DND-41 (cell line): ENCODE measurements at regions not wholly inside any gene's neighbourhood (a gene's known extent, or its start where the extent isn't known, plus 50 kb on each side); places are given as distances from the start of the nearest gene placed in this dataset.

Experiments used
- ATAC-seq: fragments of 200-7000 bp; cut with Tn5 transposase; 3 replicates; pipeline ENCODE4 v1.9.1; 2021; ENCODE audit warnings: low read depth; ENCODE audit not compliant: insufficient read depth
- DNase-seq: peaks from one replicate; pipeline ENCODE4 v3.0.0-alpha.2; 2020
- H2AFZ ChIP-seq: 2 replicates; pipeline ENCODE4 v1.6.0; 2012; ENCODE audit warnings: low read depth, low read length
- H3K27ac ChIP-seq: 2 replicates; pipeline ENCODE4 v1.5.1; 2012; ENCODE audit warnings: low read length, inconsistent platforms
- H3K27me3 ChIP-seq: fragments of 200-600 bp; sonication (generic); 2 replicates; pipeline ENCODE4 v1.6.0; 2012; ENCODE audit warnings: low read length, mild to moderate bottlenecking, inconsistent platforms; ENCODE audit not compliant: insufficient read depth, poor library complexity
- H3K36me3 ChIP-seq: 2 replicates; pipeline ENCODE4 v1.5.1; 2012; ENCODE audit warnings: low read length, inconsistent platforms; ENCODE audit not compliant: insufficient read depth
- H3K4me1 ChIP-seq: 2 replicates; pipeline ENCODE4 v1.5.1; 2012; ENCODE audit warnings: mild to moderate bottlenecking, low read length; ENCODE audit not compliant: insufficient read depth
- H3K4me2 ChIP-seq: 2 replicates; pipeline ENCODE4 v1.6.0; 2012; ENCODE audit warnings: mild to moderate bottlenecking, moderate library complexity, low read length, inconsistent platforms; ENCODE audit not compliant: insufficient read depth
- H3K4me3 ChIP-seq, 2 experiments: fragments of 200-600 bp in 1 of 2; shearing (Covaris generic) in 1 of 2; 2 replicates each; pipeline ENCODE4 v1.5.1; 2012 to 2016; ENCODE audit warnings: inconsistent platforms in 2 of 2, low read length in 2 of 2, mild to moderate bottlenecking in 2 of 2, low read depth in 1 of 2, moderate library complexity in 1 of 2
- H3K79me2 ChIP-seq: 2 replicates; pipeline ENCODE4 v1.6.0; 2012; ENCODE audit warnings: low read length, inconsistent platforms; ENCODE audit not compliant: insufficient read depth
- H3K9ac ChIP-seq: 2 replicates; pipeline ENCODE4 v1.6.0; 2012; ENCODE audit warnings: low read depth, mild to moderate bottlenecking, inconsistent platforms, low read length, moderate library complexity
- H3K9me3 ChIP-seq: 2 replicates; pipeline ENCODE4 v1.5.1; 2012; ENCODE audit warnings: low read length, moderate library complexity, mild to moderate bottlenecking, inconsistent platforms; ENCODE audit not compliant: insufficient read depth, severe bottlenecking
- H4K20me1 ChIP-seq: 2 replicates; pipeline ENCODE4 v1.6.0; 2012; ENCODE audit warnings: low read length; ENCODE audit not compliant: insufficient read depth
- EZH2 ChIP-seq: IDR thresholded peaks from 3 replicates; pipeline ENCODE4 v1.6.1; 2012; ENCODE audit warnings: borderline replicate concordance, low read depth, mild to moderate bottlenecking, moderate library complexity, low read length, inconsistent platforms; ENCODE audit not compliant: severe bottlenecking
- TF ChIP-seq, protein P1 (sequence below): IDR thresholded peaks from 2 replicates; pipeline ENCODE4 v1.5.1; 2012; ENCODE audit warnings: borderline replicate concordance, low read length, moderate library complexity, mild to moderate bottlenecking; ENCODE audit not compliant: poor library complexity, severe bottlenecking; ENCODE audit errors: extremely low read depth

DNA sequence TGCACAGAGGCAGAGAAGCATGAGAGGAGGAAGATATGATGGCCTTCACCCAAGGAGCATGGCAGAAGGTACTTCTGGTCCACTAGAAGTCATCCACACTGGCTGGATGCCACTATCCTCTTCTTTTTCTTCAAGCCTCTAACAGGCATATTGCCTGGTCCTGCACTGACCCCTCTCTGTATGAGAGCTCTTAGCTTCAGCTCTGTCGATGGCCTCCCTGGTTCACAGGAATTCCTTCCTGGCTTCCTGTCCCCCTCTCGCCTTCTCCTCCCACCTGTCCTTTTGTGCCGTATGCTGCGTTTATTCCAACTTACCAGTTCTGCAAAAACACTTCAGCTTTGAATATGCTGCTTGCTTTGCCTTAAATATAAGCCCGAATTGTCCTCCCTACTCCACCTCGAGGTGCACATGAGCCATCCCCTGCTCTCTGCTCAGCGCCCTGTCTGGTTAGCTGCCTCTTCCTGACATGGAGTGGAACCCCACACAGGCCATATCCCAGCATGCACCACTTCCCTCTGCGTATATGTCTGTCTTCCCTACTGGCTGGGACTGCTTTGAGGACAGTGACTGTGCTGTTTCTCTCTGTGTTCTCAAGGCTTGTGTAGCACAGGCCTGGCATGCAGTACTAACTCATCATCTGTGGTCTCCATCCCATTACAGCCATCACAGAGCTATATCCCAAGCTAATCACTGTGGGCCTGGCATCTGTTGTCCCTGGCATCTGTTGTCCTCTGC lies 474.9 kb downstream of the EIPR1 start:
- no peak overlapping the region for H2AFZ ChIP-seq
- no peak overlapping the region for H3K4me2 ChIP-seq
- TF ChIP-seq, protein P1, sequence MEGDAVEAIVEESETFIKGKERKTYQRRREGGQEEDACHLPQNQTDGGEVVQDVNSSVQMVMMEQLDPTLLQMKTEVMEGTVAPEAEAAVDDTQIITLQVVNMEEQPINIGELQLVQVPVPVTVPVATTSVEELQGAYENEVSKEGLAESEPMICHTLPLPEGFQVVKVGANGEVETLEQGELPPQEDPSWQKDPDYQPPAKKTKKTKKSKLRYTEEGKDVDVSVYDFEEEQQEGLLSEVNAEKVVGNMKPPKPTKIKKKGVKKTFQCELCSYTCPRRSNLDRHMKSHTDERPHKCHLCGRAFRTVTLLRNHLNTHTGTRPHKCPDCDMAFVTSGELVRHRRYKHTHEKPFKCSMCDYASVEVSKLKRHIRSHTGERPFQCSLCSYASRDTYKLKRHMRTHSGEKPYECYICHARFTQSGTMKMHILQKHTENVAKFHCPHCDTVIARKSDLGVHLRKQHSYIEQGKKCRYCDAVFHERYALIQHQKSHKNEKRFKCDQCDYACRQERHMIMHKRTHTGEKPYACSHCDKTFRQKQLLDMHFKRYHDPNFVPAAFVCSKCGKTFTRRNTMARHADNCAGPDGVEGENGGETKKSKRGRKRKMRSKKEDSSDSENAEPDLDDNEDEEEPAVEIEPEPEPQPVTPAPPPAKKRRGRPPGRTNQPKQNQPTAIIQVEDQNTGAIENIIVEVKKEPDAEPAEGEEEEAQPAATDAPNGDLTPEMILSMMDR = no peak
- TF ChIP-seq EZH2 = no peak

GRCh38 chr2:2901384-2902345 lies 476.0 kb downstream of the EIPR1 start:
- no peak overlapping the region for H3K4me3 ChIP-seq
- no peak overlapping the region for H3K4me2 ChIP-seq
- no peak overlapping the region for H3K27ac ChIP-seq
- DNase-seq (no peak), ATAC-seq (no peak)
- no peaks in the 10 kb centered on the region for H4K20me1 ChIP-seq
- no peak overlapping the region for H2AFZ ChIP-seq
- TF ChIP-seq, protein P1 = no peak
- no peak for TF ChIP-seq EZH2
- H3K4me1 ChIP-seq = no peaks in the 10 kb centered on the region
- H3K9ac ChIP-seq = no peak overlapping the region
- no peaks in the 10 kb centered on the region for H3K79me2 ChIP-seq
- no peaks in the 10 kb centered on the region for H3K9me3 ChIP-seq
- no peaks in the 10 kb centered on the region for H3K27me3 ChIP-seq
- H3K36me3 ChIP-seq = no peaks in the 10 kb centered on the region

More for the DNA sequence above, 474.9 kb downstream of the EIPR1 start:
- no peak overlapping the region for H3K9ac ChIP-seq
- H3K9me3 ChIP-seq = no peaks in the 10 kb centered on the region
- peak; percentile 37; the same call in 1 of the 3 replicates for ATAC-seq
- DNase-seq = no peak
- H3K79me2 ChIP-seq = no peaks in the 10 kb centered on the region
- no peaks in the 10 kb centered on the region for H4K20me1 ChIP-seq
- H3K4me1 ChIP-seq = no peaks in the 10 kb centered on the region
- no peak overlapping the region for H3K4me3 ChIP-seq
- no peak overlapping the region for H3K27ac ChIP-seq
- H3K36me3 ChIP-seq = no peaks in the 10 kb centered on the region
- no peaks in the 10 kb centered on the region for H3K27me3 ChIP-seq

- Histone ChIP-seq H3K4me3 (no peak overlapping the region), H3K36me3 (no peaks in the 10 kb centered on the region), H3K4me2 (no peak overlapping the region), H3K27ac (no peak overlapping the region), H3K27me3 (no peaks in the 10 kb centered on the region), H3K9me3 (no peaks in the 10 kb centered on the region), H2AFZ (no peak overlapping the region), H3K9ac (no peak overlapping the region), H4K20me1 (no peaks in the 10 kb centered on the region), H3K79me2 (no peaks in the 10 kb centered on the region), H3K4me1 (no peaks in the 10 kb centered on the region)
- no peak for TF ChIP-seq EZH2
- TF ChIP-seq, protein P1 = no peak
- ATAC-seq (no peak), DNase-seq (no peak)
These were observed 477.8 kb downstream of the EIPR1 start for GRCh38 chr2:2899826-2900225.
